Upper lobe of left lung (tissue), 6 donors: ENCODE measurements at regions not wholly inside any gene's neighbourhood (a gene's known extent, or its start where the extent isn't known, plus 50 kb on each side); places are given as distances from the start of the nearest gene placed in this dataset.

Experiments used
- ATAC-seq, 2 donors: fragments of 200-7000 bp; cut with Tn5 transposase; one replicate each; pipeline ENCODE4 v1.9.1; 2022; ENCODE audit warnings: mild to moderate bottlenecking in 2 of 2, moderate library complexity in 2 of 2; ENCODE audit not compliant: low FRiP score in 2 of 2
- DNase-seq, 2 donors: peaks; one replicate each; pipeline ENCODE4 v3.0.0-alpha.2; 2019 to 2020
- H3K27ac ChIP-seq, 4 donors: fragments of 200-600 bp; sonication (generic); one replicate each; pipeline ENCODE4 v1.5.1; 2016 to 2019
- H3K27me3 ChIP-seq, 4 donors: fragments of 200-600 bp; sonication (generic); one replicate each; pipeline ENCODE4 v1.5.1; 2017 to 2019
- H3K36me3 ChIP-seq, 4 donors: fragments of 200-600 bp; sonication (generic); one replicate each; pipeline ENCODE4 v1.5.1; 2016 to 2019
- H3K4me1 ChIP-seq, 4 donors: fragments of 200-600 bp; sonication (generic); one replicate each; pipeline ENCODE4 v1.5.1; 2018 to 2019
- H3K4me3 ChIP-seq, 4 donors: fragments of 200-600 bp; sonication (generic); one replicate each; pipeline ENCODE4 v1.5.1; 2017 to 2019; ENCODE audit warnings: mild to moderate bottlenecking in 2 of 4, moderate library complexity in 1 of 4
- H3K9me3 ChIP-seq, 4 donors: fragments of 200-600 bp; sonication (generic); one replicate each; pipeline ENCODE4 v1.5.1; 2018 to 2019
- CTCF ChIP-seq, 6 experiments: fragments of 450-650 bp in 4 of 6; fragments of 200-600 bp in 2 of 6; sonication (generic) in 2 of 6; IDR thresholded peaks; one replicate each; pipeline ENCODE4 v1.5.1; 2016 to 2019; ENCODE audit warnings: antibody characterized with exemption in 6 of 6
- EP300 ChIP-seq, 4 donors: sonication (generic); formaldehyde crosslinking; IDR thresholded peaks; one replicate each; pipeline ENCODE4 v1.5.1; 2017; ENCODE audit warnings: antibody characterized with exemption in 4 of 4, control low read depth in 2 of 4
- POLR2A ChIP-seq, 4 donors: fragments of 450-650 bp; IDR thresholded peaks; one replicate each; pipeline ENCODE4 v1.5.1; 2016 to 2017; ENCODE audit warnings: antibody characterized with exemption in 4 of 4, mild to moderate bottlenecking in 2 of 4
- POLR2AphosphoS5 ChIP-seq, 2 donors: sonication (generic); formaldehyde crosslinking; IDR thresholded peaks; one replicate each; pipeline ENCODE4 v1.5.1; 2017; ENCODE audit warnings: antibody characterized with exemption in 2 of 2
- WGBS, 2 donors: methylation state at CpG; one replicate each; pipeline ENCODE4 v1.1.5; 2017 to 2018; 5-methylcytosine and 5-hydroxymethylcytosine counted together
- donor health status: DM: no; HTN: no; CAD: no; lungs with moderate emphysema.
- donor health status: DM: no; HTN: yes; CAD: no; lungs with severe emphysema.

- 75 to 100% methylated on average over 1 of the region's 1 CpG for WGBS, 2 donors
- Histone ChIP-seq H3K4me1 (no peaks in the 10 kb centered on the region), H3K27ac (no peak overlapping the region), H3K4me3 (no peak overlapping the region), H3K27me3 (no peaks in the 10 kb centered on the region), H3K9me3 (no peaks in the 10 kb centered on the region), H3K36me3 (no peaks in the 10 kb centered on the region)
- DNase-seq (no peak), ATAC-seq (no peak)
- no peak for TF ChIP-seq POLR2AphosphoS5 (IDR thresholded peaks at IDR 0.05)
- no peak for TF ChIP-seq EP300 (IDR thresholded peaks at IDR 0.05)
- no peak for TF ChIP-seq CTCF (IDR thresholded peaks at IDR 0.05)
- TF ChIP-seq POLR2A (IDR thresholded peaks at IDR 0.05), result no peak
Measured at GRCh38 chr6:131394768-131395432, 178.1 kb upstream of the ARG1 start.

GRCh38 chr6:131398176-131398575 lies 174.8 kb upstream of the ARG1 start:
- peaks cover 0 to 3% (median 0%) of the 10 kb centered on the region in 4 donors for H3K9me3 ChIP-seq
- 64 to 74% methylated on average over 3 of the region's 3 CpGs for WGBS, 2 donors
- no peak overlapping the region for H3K4me3 ChIP-seq
- H3K36me3 ChIP-seq, result no peaks in the 10 kb centered on the region
- TF ChIP-seq POLR2AphosphoS5 (IDR thresholded peaks at IDR 0.05) (no peak), EP300 (IDR thresholded peaks at IDR 0.05) (no peak), POLR2A (IDR thresholded peaks at IDR 0.05) (no peak), CTCF (IDR thresholded peaks at IDR 0.05) (no peak)
- no peaks in the 10 kb centered on the region for H3K4me1 ChIP-seq
- no peak for ATAC-seq
- no peaks in the 10 kb centered on the region for H3K27me3 ChIP-seq
- no peak for DNase-seq
- H3K27ac ChIP-seq, result no peak overlapping the region

- H3K9me3 ChIP-seq, result peaks cover 0 to 3% (median 0%) of the 10 kb centered on the region in 4 donors
- no peak for DNase-seq
- TF ChIP-seq CTCF (IDR thresholded peaks at IDR 0.05) (no peak), POLR2A (IDR thresholded peaks at IDR 0.05) (no peak), EP300 (IDR thresholded peaks at IDR 0.05) (no peak), POLR2AphosphoS5 (IDR thresholded peaks at IDR 0.05) (no peak)
- H3K27me3 ChIP-seq, result no peaks in the 10 kb centered on the region
- 50 to 66% methylated on average over 3 to 4 of the region's 4 CpGs for WGBS, 2 donors
- no peak for ATAC-seq
- H3K27ac ChIP-seq, result no peak overlapping the region
- no peak overlapping the region for H3K4me3 ChIP-seq
- no peaks in the 10 kb centered on the region for H3K36me3 ChIP-seq
- no peaks in the 10 kb centered on the region for H3K4me1 ChIP-seq
Measured at GRCh38 chr6:131399433-131399832, 173.6 kb upstream of the ARG1 start.

GRCh38 chr6:131400054-131400778 lies 172.8 kb upstream of the ARG1 start:
- H3K9me3 ChIP-seq, result peaks cover 0 to 3% (median 0%) of the 10 kb centered on the region in 4 donors
- WGBS, 2 donors, result 78 to 87% methylated on average over 1 of the region's 1 CpG
- H3K36me3 ChIP-seq, result no peaks in the 10 kb centered on the region
- H3K4me3 ChIP-seq, result no peak overlapping the region
- TF ChIP-seq POLR2A (IDR thresholded peaks at IDR 0.05) (no peak), POLR2AphosphoS5 (IDR thresholded peaks at IDR 0.05) (no peak), CTCF (IDR thresholded peaks at IDR 0.05) (no peak), EP300 (IDR thresholded peaks at IDR 0.05) (no peak)
- ATAC-seq, result no peak
- no peaks in the 10 kb centered on the region for H3K4me1 ChIP-seq
- no peaks in the 10 kb centered on the region for H3K27me3 ChIP-seq
- DNase-seq, result no peak
- no peak overlapping the region for H3K27ac ChIP-seq
